IPS-15b (cell line): ENCODE measurements at regions not wholly inside any gene's neighbourhood (a gene's known extent, or its start where the extent isn't known, plus 50 kb on each side); places are given as distances from the start of the nearest gene placed in this dataset.
"Not testable (repeated sequence)": the region's sequence is repeated elsewhere in the genome, so short reads cannot be mapped to it uniquely, and the experiment has no call there.

Experiments
- H3K27me3 ChIP-seq: one replicate; pipeline ENCODE4 v1.6.1; 2013; ENCODE audit warnings: low read length; ENCODE audit not compliant: control insufficient read depth, insufficient read depth
- H3K36me3 ChIP-seq: one replicate; pipeline ENCODE4 v1.6.1; 2013; ENCODE audit warnings: low read length; ENCODE audit not compliant: control insufficient read depth, insufficient read depth
- H3K4me1 ChIP-seq: one replicate; pipeline ENCODE4 v1.6.1; 2013; ENCODE audit warnings: mild to moderate bottlenecking, low read length; ENCODE audit not compliant: control insufficient read depth, insufficient read depth
- H3K4me3 ChIP-seq: one replicate; pipeline ENCODE4 v1.5.1; 2013; ENCODE audit warnings: low read depth, low read length
- H3K9ac ChIP-seq: one replicate; pipeline ENCODE4 v1.6.1; 2013; ENCODE audit warnings: low read depth, mild to moderate bottlenecking, low read length
- H3K9me3 ChIP-seq: one replicate; pipeline ENCODE4 v1.6.1; 2013; ENCODE audit warnings: mild to moderate bottlenecking, low read length; ENCODE audit not compliant: control insufficient read depth, insufficient read depth

- no peak overlapping the region for H3K4me3 ChIP-seq
- no peaks in the 10 kb centered on the region for H3K4me1 ChIP-seq
- H3K9ac ChIP-seq = no peak overlapping the region
- no peaks in the 10 kb centered on the region for H3K36me3 ChIP-seq
- no peaks in the 10 kb centered on the region for H3K27me3 ChIP-seq
- no peaks in the 10 kb centered on the region for H3K9me3 ChIP-seq
Observed at GRCh38 chr2:142827170-142827569, 50.3 kb upstream of the KYNU start.

GRCh38 chr2:142825861-142826260 is 51.6 kb upstream of the KYNU start:
- Histone ChIP-seq H3K4me1 (no peaks in the 10 kb centered on the region), H3K9ac (no peak overlapping the region), H3K36me3 (no peaks in the 10 kb centered on the region), H3K27me3 (no peaks in the 10 kb centered on the region), H3K9me3 (no peaks in the 10 kb centered on the region), H3K4me3 (no peak overlapping the region)

- H3K4me3 ChIP-seq = no peak overlapping the region
- H3K36me3 ChIP-seq = no peaks in the 10 kb centered on the region
- no peaks in the 10 kb centered on the region for H3K27me3 ChIP-seq
- no peak overlapping the region for H3K9ac ChIP-seq
- H3K4me1 ChIP-seq = no peaks in the 10 kb centered on the region
- no peaks in the 10 kb centered on the region for H3K9me3 ChIP-seq
Observed at GRCh38 chr2:142824756-142825155, 52.7 kb upstream of the KYNU start.

- H3K4me1 ChIP-seq = no peaks in the 10 kb centered on the region
- H3K9ac ChIP-seq = no peak overlapping the region
- H3K4me3 ChIP-seq = no peak overlapping the region
Observed at GRCh38 chr2:142822190-142822589, 55.3 kb upstream of the KYNU start.

GRCh38 chr2:142819411-142819810 is 58.1 kb upstream of the KYNU start:
- no peaks in the 10 kb centered on the region for H3K36me3 ChIP-seq
- no peak overlapping the region for H3K9ac ChIP-seq
- no peaks in the 10 kb centered on the region for H3K27me3 ChIP-seq
- H3K4me1 ChIP-seq = no peaks in the 10 kb centered on the region
- H3K9me3 ChIP-seq = no peaks in the 10 kb centered on the region
- H3K4me3 ChIP-seq = no peak overlapping the region

More at GRCh38 chr2:142822190-142822589, 55.3 kb upstream of the KYNU start:
- Histone ChIP-seq H3K9me3 (no peaks in the 10 kb centered on the region), H3K27me3 (no peaks in the 10 kb centered on the region), H3K36me3 (no peaks in the 10 kb centered on the region)

- no peaks in the 10 kb centered on the region for H3K27me3 ChIP-seq
- no peaks in the 10 kb centered on the region for H3K9me3 ChIP-seq
- H3K9ac ChIP-seq = no peak overlapping the region
- H3K4me3 ChIP-seq = no peak overlapping the region
- no peaks in the 10 kb centered on the region for H3K36me3 ChIP-seq
- no peaks in the 10 kb centered on the region for H3K4me1 ChIP-seq
Observed at GRCh38 chr2:142815375-142815774, 62.1 kb upstream of the KYNU start.

GRCh38 chr2:142813830-142814829 is 63.3 kb upstream of the KYNU start:
- Histone ChIP-seq H3K27me3 (no peaks in the 10 kb centered on the region), H3K9me3 (no peaks in the 10 kb centered on the region), H3K36me3 (no peaks in the 10 kb centered on the region), H3K4me3 (no peak overlapping the region), H3K9ac (no peak overlapping the region), H3K4me1 (no peaks in the 10 kb centered on the region)

- H3K4me1 ChIP-seq, H3K36me3 ChIP-seq, H3K4me3 ChIP-seq, H3K27me3 ChIP-seq, H3K9me3 ChIP-seq, H3K9ac ChIP-seq: not testable (repeated sequence)
Observed at GRCh38 chr2:142811644-142812043, 65.8 kb upstream of the KYNU start.

- Histone ChIP-seq H3K9me3 (no peaks in the 10 kb centered on the region), H3K9ac (no peak overlapping the region), H3K36me3 (no peaks in the 10 kb centered on the region), H3K4me1 (no peaks in the 10 kb centered on the region), H3K27me3 (no peaks in the 10 kb centered on the region), H3K4me3 (no peak overlapping the region)
Observed at GRCh38 chr2:142805244-142805643, 72.2 kb upstream of the KYNU start.

- no peaks in the 10 kb centered on the region for H3K9me3 ChIP-seq
- no peak overlapping the region for H3K4me3 ChIP-seq
- H3K4me1 ChIP-seq = no peaks in the 10 kb centered on the region
- no peak overlapping the region for H3K9ac ChIP-seq
- no peaks in the 10 kb centered on the region for H3K27me3 ChIP-seq
- H3K36me3 ChIP-seq = no peaks in the 10 kb centered on the region
Observed at GRCh38 chr2:142803158-142803557, 74.3 kb upstream of the KYNU start.

- no peaks in the 10 kb centered on the region for H3K9me3 ChIP-seq
- H3K4me3 ChIP-seq = no peak overlapping the region
- H3K4me1 ChIP-seq = no peaks in the 10 kb centered on the region
- no peak overlapping the region for H3K9ac ChIP-seq
- no peaks in the 10 kb centered on the region for H3K36me3 ChIP-seq
- H3K27me3 ChIP-seq = no peaks in the 10 kb centered on the region
Observed at GRCh38 chr2:142796588-142796987, 80.9 kb upstream of the KYNU start.

GRCh38 chr2:142796161-142796560 is 81.3 kb upstream of the KYNU start:
- Histone ChIP-seq H3K9me3 (no peaks in the 10 kb centered on the region), H3K4me3 (no peak overlapping the region), H3K4me1 (no peaks in the 10 kb centered on the region), H3K27me3 (no peaks in the 10 kb centered on the region), H3K36me3 (no peaks in the 10 kb centered on the region), H3K9ac (no peak overlapping the region)
